HepG2 (cell line): ENCODE measurements at regions not wholly inside any gene's neighbourhood (a gene's known extent, or its start where the extent isn't known, plus 50 kb on each side); places are given as distances from the start of the nearest gene placed in this dataset.

Experiments
- ATAC-seq: fragments of 200-7000 bp; cut with Tn5 transposase; 3 replicates; pipeline ENCODE4 v1.9.1; 2020; ENCODE audit warnings: mild to moderate bottlenecking, moderate library complexity
- BruUV-seq: library from RNA; stranded (reverse); fragments of 400-500 nt; replicated peaks from 2 replicates; lab custom pipeline; 2021; lab: Mats Ljungman, UMichigan
- CTCF ChIA-PET: fragments of 300-600 bp; formaldehyde crosslinking; extraction: SDS; loops from one replicate; lab custom pipeline; 2021; ENCODE audit warnings: low total read pairs, inconsistent platforms, low intra/inter-chr PET ratio; lab: Yijun Ruan, JAX
- POLR2A ChIA-PET: fragments of 350-600 bp; sonication (Branson Sonifier 250); formaldehyde crosslinking; loops from one replicate; lab custom pipeline; 2020; ENCODE audit warnings: antibody characterized with exemption, inconsistent platforms; lab: Yijun Ruan, JAX
- DNase-seq: peaks from one replicate; pipeline ENCODE4 v3.0.0-alpha.2; 2015; ENCODE audit warnings: low spot score
- FAIRE-seq: peaks from 3 replicates; lab custom pipeline; 2011; peaks lifted over from hg19 to GRCh38; lab: Jason Lieb, UNC
- H2AFZ ChIP-seq: one replicate; pipeline ENCODE4 v1.6.1; 2011; ENCODE audit warnings: low read length, inconsistent platforms
- H3K27ac ChIP-seq: fragments of 300-600 bp; 3 replicates; pipeline ENCODE4 v1.8.0; 2011; ENCODE audit warnings: mixed run types, mild to moderate bottlenecking, mixed read lengths, low read length, inconsistent platforms; ENCODE audit not compliant: insufficient read depth; ENCODE audit errors: extremely low read length
- H3K27me3 ChIP-seq, 2 experiments: fragments of 200-600 bp in 1 of 2; 2 replicates in 1 of 2; 3 replicates in 1 of 2; pipeline versions ENCODE4 v1.6.0 to v1.8.0; 2011; ENCODE audit warnings: low read length in 2 of 2, mild to moderate bottlenecking in 2 of 2, moderate library complexity in 2 of 2, inconsistent platforms in 1 of 2; ENCODE audit not compliant: insufficient read depth in 2 of 2, control insufficient read depth in 1 of 2
- H3K36me3 ChIP-seq, 2 experiments: fragments of 200-600 bp in 1 of 2; replicated peaks in 1 of 2; 2 replicates in 1 of 2; 3 replicates in 1 of 2; pipeline versions ENCODE4 v1.5.1 to v1.8.0; 2011; ENCODE audit warnings: low read length in 2 of 2, inconsistent platforms in 1 of 2; ENCODE audit not compliant: insufficient read depth in 2 of 2, control insufficient read depth in 1 of 2
- H3K4me1 ChIP-seq: 2 replicates; pipeline ENCODE4 v1.5.1; 2012; ENCODE audit warnings: low read length, inconsistent platforms; ENCODE audit not compliant: insufficient read depth
- H3K4me2 ChIP-seq: 2 replicates; pipeline ENCODE4 v1.6.0; 2011; ENCODE audit warnings: low read depth, low read length, inconsistent platforms
- H3K4me3 ChIP-seq, 3 experiments: fragments of 200-600 bp in 1 of 3; sonication (generic), shearing (Covaris generic) in 1 of 3; replicated peaks in 1 of 3; 2 replicates each; pipeline ENCODE4 v1.5.1; 2011 to 2016; ENCODE audit warnings: low read length in 3 of 3, inconsistent platforms in 2 of 3, low read depth in 2 of 3, mild to moderate bottlenecking in 2 of 3, control low read depth in 1 of 3, mixed read lengths in 1 of 3; ENCODE audit not compliant: insufficient read depth in 1 of 3
- H3K79me2 ChIP-seq: one replicate; pipeline ENCODE4 v1.6.1; 2011; ENCODE audit warnings: low read length, inconsistent platforms; ENCODE audit not compliant: insufficient read depth
- H3K9ac ChIP-seq: 2 replicates; pipeline ENCODE4 v1.6.0; 2011; ENCODE audit warnings: mild to moderate bottlenecking, low read depth, low read length, inconsistent platforms; ENCODE audit not compliant: insufficient read depth
- H3K9me3 ChIP-seq: 2 replicates; pipeline ENCODE4 v1.5.1; 2012; ENCODE audit warnings: mild to moderate bottlenecking, low read length
- H4K20me1 ChIP-seq: 2 replicates; pipeline ENCODE4 v1.6.0; 2011; ENCODE audit warnings: inconsistent platforms, mild to moderate bottlenecking, low read length, moderate library complexity; ENCODE audit not compliant: insufficient read depth
- ATF7 ChIP-seq, 2 experiments: fragments of 450-650 bp in 1 of 2; sonication (generic) in 1 of 2; formaldehyde crosslinking in 1 of 2; IDR thresholded peaks; 2 replicates each; pipeline versions ENCODE4 v1.4.0 to v1.6.1; 2016 to 2020; ENCODE audit warnings: antibody characterized with exemption in 1 of 2, mild to moderate bottlenecking in 1 of 2, missing genetic modification reagents in 1 of 2
- EHMT2 ChIP-seq: fragments of 200-600 bp; sonication (generic); IDR thresholded peaks from 2 replicates; pipeline ENCODE4 v1.7.0; 2017; ENCODE audit warnings: antibody characterized with exemption, low read depth, low read length, borderline replicate concordance
- SAP130 ChIP-seq: IDR thresholded peaks from 2 replicates; pipeline ENCODE4 v1.6.1; 2016; ENCODE audit warnings: low read depth
- TOE1 ChIP-seq: sonication (generic); formaldehyde crosslinking; IDR thresholded peaks from 2 replicates; pipeline ENCODE4 v1.4.0; 2020; ENCODE audit warnings: mild to moderate bottlenecking, missing genetic modification reagents
- ZBTB44 ChIP-seq: sonication (generic); formaldehyde crosslinking; IDR thresholded peaks from 2 replicates; pipeline ENCODE4 v1.4.0; 2020; ENCODE audit warnings: missing genetic modification reagents
- ZNF224 ChIP-seq: sonication (generic); formaldehyde crosslinking; IDR thresholded peaks from 2 replicates; pipeline ENCODE4 v1.5.0; 2020; ENCODE audit warnings: mild to moderate bottlenecking, missing genetic modification reagents
- WGBS: methylation state at CpG from one replicate; pipeline ENCODE4 v1.1.6; 2017; ENCODE audit warnings: low lambda C conversion rate; 5-methylcytosine and 5-hydroxymethylcytosine counted together
- in situ Hi-C: cut with HindIII; loops from 2 replicates; pipeline ENCODE4 v1.10.0; 2017; ENCODE audit warnings: low pct_unique_long_range_greater_than_20kb; ENCODE audit not compliant: extremely low pct_ligation_motif_present
- intact Hi-C: fragments of 100-400 bp; cut with micrococcal nuclease; formaldehyde crosslinking; loops from one replicate; pipeline ENCODE4 v1.10.0; 2022; ENCODE audit not compliant: unreplicated experiment

- TF ChIP-seq ZBTB44 (CRISPR knock-in tag), result no peak
- no peak for TF ChIP-seq TOE1 (CRISPR knock-in tag)
- no peak for TF ChIP-seq ATF7 (IDR thresholded peaks at IDR 0.05)
- TF ChIP-seq ATF7 (CRISPR knock-in tag; IDR thresholded peaks at IDR 0.05), result no peak
Observed at GRCh38 chr10:44014644-44015250, 366.1 kb upstream of the ZNF32 start (continued).

GRCh38 chr10:44013981-44014380 is 365.3 kb upstream of the ZNF32 start:
- Histone ChIP-seq H3K4me3 (no peak overlapping the region), H3K4me2 (no peak overlapping the region), H2AFZ (no peak overlapping the region), H3K9ac (no peak overlapping the region), H3K4me1 (no peaks in the 10 kb centered on the region), H3K9me3 (no peaks in the 10 kb centered on the region), H3K27me3 (peaks cover 2 to 7% of the 10 kb centered on the region in 2 experiments; a peak in 2 of 5 replicates), H3K36me3 (no peaks in the 10 kb centered on the region), H3K27ac (no peak overlapping the region), H4K20me1 (no peaks in the 10 kb centered on the region), H3K79me2 (no peaks in the 10 kb centered on the region)
- FAIRE-seq, result no peak
- no peak for TF ChIP-seq EHMT2
- TF ChIP-seq SAP130, result no peak
- no peak for TF ChIP-seq ZNF224 (CRISPR knock-in tag)
- DNase-seq, result no peak
- WGBS, result 0% methylated on average over 1 of the region's 1 CpG
- no peak for ATAC-seq
- ChIA-PET CTCF (no interaction called here), POLR2A (no interaction called here)
- intact Hi-C loops (no loop called here), in situ Hi-C loops (no loop called here)
- BruUV-seq, result no TSS peak
